Skeletal muscle cell (primary cell): ENCODE measurements at regions not wholly inside any gene's neighbourhood (a gene's known extent, or its start where the extent isn't known, plus 50 kb on each side); places are given as distances from the start of the nearest gene placed in this dataset.

Source experiments
- DNase-seq: peaks from one replicate; pipeline ENCODE4 v3.0.0-alpha.2; 2010; ENCODE audit warnings: low read depth
- H3K4me3 ChIP-seq: 2 replicates; pipeline ENCODE4 v1.5.1; 2011; ENCODE audit warnings: low read depth, mild to moderate bottlenecking, control low read depth, low read length, moderate library complexity

DNA sequence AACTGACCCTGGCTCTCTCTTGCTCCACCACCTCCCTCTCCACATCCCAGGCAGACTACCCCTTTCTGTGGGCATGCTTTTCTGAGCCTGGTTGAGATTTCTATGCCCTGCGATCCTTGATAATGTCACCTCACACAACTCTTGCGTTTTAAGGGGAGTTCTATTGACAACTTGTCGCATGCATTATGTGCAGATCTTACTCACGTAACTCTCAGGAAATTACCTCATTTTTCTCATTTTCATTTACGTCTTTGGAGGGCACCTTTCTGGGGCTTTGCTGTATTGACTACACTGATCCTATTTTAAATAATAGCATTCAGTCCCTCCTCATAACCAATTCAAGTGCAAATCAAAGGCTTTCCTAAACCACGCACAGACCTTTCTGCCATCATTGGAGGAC lies 140.4 kb upstream of the WWC1 start:
- H3K4me3 ChIP-seq, result no peak overlapping the region
- no peak for DNase-seq

DNA sequence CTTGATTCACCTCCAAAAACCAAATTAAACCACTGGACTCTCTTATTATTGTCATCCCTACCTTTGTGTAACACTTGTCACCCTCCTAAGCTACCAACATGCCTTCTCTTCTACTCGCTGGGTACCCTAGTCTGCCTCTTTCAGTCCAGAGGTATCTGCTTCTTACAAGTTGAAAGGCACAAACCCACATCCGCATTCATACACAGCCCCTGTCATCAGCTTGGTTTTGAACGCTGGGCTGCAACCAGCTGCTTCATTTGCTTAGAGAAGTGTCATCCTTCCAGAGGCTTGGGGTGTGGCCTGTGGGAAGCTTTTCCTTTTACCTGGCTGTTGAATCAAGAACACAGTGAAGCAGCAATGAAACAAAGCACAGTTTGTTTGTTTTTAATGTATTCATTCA lies 138.8 kb upstream of the WWC1 start:
- no peak for DNase-seq
- no peak overlapping the region for H3K4me3 ChIP-seq

DNA sequence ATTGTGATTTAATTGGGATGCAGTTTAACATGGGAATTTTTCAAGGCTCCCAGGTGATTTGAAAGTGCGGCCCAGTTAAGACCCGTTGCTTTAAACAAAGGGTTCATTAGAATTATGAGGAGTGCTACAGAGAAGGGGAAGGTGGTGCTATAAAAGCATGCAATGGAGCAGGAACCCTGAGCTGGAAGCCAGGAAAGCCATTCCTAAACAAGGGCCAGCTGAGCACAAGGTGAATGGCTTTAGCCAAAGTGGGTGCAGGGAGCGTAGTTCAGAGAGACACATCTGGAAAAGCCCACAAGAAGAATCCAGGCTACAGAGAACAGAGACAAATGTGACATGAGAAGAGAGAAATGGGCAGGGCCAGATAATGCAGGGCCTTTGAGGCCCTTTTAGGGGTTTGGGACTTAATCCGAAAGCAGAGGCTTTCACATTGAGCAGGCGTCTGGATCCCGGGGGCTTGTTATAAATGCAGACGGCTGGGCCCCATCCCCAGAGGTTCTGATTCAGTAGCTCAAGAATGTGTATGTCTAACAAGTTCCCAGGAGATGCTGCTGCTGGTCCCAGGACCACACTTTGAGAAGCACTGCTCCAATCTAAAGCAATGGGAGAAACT lies 138.1 kb upstream of the WWC1 start:
- no peak for DNase-seq
- H3K4me3 ChIP-seq, result no peak overlapping the region

DNA sequence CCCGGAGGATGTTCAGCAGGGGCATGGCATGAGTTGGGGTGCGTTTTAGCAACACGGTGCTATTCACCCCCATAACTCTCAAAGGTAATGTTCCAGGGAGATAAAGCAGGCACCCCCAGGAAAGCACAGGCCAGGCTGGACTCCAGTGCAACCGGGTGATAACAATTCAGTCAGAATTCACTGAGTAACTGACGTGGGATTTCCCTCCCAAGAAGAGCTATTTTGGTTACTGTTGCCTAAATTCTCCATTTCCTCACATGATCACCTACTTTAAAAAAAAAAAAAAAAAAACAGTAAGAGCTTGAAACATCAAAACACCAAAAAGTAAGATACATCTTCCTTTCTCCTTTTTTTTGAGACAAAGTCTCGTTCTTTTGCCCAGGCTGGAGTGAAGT lies 137.6 kb upstream of the WWC1 start:
- no peak for DNase-seq
- H3K4me3 ChIP-seq, result no peak overlapping the region

DNA sequence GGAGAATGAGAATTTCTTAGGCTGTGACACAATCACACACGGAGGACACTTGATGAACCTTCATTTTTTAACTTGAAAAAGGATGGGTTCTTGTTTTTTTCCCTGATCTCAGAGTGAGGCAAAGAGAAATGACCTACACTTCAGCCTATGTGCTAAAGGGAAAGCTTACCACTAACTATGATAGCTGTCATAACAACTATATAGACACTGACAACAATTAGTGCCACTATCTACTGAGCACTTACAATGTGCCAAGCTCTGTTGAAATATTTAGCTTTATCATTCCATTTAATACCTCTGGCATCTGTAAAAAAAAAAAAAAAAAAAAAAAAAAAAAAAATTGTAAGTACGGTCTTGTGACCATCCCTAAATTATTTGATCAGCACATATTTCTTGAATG lies 135.9 kb upstream of the WWC1 start:
- DNase-seq, result no peak
- no peak overlapping the region for H3K4me3 ChIP-seq

DNA sequence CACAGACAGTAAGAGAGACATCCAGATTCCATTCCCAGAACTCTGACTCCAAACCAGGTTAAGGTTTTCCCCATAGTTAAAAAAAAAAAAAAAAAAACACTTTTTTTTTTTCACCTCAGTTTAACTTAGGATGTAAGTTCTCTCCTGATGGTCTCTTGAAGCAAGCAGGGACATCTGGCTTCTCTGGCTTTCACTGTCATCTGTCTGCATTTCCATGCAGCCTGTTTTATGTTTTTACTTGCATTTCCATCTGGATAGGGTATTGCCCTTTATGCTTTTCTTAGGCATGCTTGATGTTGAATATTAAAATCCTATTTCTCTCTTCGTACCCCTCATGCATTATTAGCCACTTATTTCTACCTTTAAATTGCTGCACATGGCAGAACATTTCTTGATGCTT lies 135.3 kb upstream of the WWC1 start:
- H3K4me3 ChIP-seq, result no peak overlapping the region
- DNase-seq, result no peak

DNA sequence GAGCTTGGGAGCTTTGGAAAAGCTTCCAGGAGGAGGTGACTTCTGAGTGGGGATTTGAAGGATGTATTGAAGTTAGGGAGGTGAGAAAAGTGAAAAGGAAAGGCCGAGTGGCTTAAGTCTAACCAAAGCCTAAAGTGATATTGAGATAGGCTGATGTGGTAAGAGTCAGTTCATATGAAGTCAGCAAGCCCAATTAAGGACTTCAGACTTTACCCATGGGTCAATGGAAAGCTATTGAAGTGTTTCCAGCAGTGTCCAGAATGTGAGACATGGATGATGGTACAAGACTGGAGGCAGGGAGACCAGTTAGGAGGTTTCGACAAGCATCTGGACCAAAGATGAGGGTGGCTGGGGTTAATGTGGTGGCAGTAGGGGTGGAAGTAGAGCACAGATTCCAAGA lies 134.3 kb upstream of the WWC1 start:
- DNase-seq, result no peak
- no peak overlapping the region for H3K4me3 ChIP-seq

DNA sequence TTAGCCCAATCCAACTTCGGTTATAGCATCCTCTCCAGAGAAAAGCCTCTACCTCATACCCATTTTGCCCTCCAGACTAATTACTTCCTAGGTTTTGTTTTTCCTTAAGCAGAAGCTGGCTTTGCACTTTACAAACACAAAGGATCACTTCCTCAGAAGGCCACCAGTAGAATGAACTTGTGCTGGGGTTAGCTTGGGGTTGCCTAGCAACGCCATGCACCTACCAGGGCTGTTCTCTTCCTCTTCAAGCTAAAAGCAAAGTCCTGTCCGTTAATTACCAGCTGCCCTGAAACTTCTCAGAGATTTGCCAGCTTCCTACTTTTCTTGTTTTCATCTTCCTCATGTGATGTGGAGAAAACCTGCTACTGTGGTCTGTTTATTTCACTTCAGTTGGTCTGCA lies 132.0 kb upstream of the WWC1 start:
- no peak for DNase-seq
- no peak overlapping the region for H3K4me3 ChIP-seq

DNA sequence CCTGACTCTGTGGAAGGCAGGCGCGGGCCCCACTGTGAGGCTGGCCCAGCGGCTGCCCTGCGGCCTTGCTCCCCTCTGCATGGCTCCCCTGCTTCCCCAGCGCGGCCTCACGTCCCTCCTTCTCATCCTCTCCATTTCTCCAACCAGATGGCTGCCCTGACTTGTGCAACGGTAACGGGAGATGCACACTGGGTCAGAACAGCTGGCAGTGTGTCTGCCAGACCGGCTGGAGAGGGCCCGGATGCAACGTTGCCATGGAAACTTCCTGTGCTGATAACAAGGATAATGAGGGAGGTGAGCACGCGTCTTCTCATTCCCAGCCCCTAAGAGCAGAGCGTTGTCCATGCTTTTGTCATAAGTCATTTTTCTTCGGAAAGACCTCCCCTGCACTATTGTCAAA lies 129.0 kb upstream of the WWC1 start:
- no peak for DNase-seq
- no peak overlapping the region for H3K4me3 ChIP-seq

DNA sequence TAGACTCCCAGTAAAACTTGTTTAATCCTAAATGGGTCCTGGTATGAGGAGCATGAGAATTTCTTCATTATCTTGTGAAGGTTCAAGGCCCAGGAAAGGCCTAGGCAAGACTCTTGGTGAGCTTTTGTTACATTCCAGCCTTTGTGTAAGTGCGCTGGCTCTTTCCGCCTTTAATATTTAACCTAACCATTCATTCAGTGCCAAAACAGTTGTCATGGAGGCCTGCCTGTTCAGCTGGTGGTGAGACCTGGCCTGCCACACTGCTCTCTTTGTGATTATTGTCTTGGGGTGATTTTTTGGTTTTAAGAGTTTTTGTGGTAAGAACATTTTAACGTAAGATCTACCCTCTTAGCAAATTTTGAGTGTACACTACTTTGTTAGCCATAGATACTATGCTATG lies 127.5 kb upstream of the WWC1 start:
- H3K4me3 ChIP-seq, result no peak overlapping the region
- no peak for DNase-seq

DNA sequence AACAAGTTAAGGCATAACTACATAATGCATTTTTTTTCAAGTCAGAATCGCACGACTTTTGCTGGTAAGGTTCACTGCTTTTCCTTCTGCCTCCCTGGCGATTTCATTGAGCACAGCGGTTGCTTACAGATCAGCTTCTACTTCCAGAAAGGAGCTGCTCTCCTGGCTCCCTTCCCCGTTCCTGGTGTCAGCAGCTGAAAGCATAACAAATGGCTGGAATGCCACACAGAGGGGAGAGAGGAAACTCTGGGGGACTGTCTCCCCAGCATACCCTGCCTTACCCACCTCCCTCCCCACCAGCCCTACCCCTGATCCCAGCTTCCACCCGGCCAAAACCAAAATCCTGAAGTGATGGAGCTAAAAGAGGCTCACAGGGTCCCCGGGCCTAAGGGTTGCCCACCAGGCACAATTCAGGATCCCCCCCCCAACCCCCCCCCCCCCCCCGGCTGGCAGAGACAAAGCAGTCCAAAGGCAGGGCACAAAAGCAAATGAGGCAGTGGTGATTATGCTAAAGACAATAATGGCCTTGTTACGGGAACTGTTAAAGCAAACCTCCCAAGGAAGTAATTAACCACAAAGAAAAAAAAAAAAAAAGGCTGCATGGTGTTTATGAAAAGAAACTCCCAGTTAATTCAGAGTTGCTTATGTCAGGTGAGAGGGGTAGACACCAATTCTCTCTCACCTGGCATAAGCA lies 126.1 kb upstream of the WWC1 start:
- H3K4me3 ChIP-seq, result no peak overlapping the region
- DNase-seq, result no peak

DNA sequence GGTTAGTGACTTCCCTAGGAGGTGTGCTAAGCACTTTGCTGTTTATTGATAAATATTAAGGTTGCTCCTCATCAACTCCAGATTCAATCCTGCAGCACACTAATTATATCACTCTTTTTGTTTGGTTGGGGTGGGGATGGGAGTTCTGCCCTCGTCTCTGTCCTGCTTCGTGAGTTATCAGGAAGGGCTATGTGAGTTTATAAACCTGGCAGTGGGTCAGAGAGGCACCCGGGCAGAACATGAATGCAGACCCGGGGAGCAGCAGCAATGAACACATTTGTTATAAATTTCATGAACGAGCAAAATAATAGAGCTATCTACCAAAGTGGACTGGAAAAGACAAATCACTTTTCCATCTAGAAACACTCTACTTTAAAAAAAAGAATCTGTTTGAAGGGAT lies 125.5 kb upstream of the WWC1 start:
- no peak for DNase-seq
- H3K4me3 ChIP-seq, result no peak overlapping the region

DNA sequence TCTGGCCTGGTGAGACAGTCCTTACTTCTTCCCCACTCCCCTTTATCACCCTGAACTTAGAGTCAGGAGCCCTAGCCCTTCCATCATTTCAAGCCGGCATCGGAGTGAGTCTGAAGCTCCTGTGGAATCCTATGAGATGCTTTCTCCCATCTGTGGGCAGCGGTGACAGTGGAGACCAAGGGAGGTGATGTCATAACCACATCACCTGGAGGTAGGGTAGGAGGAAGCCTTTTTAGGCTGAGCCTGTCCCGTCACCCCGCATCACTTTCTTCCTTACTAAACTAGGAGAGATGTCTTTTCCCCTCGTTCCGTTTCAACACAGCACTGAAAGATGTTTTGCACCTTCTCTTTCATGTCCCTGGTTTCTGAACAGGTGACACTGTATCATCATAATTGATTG lies 124.1 kb upstream of the WWC1 start:
- no peak for DNase-seq

DNA sequence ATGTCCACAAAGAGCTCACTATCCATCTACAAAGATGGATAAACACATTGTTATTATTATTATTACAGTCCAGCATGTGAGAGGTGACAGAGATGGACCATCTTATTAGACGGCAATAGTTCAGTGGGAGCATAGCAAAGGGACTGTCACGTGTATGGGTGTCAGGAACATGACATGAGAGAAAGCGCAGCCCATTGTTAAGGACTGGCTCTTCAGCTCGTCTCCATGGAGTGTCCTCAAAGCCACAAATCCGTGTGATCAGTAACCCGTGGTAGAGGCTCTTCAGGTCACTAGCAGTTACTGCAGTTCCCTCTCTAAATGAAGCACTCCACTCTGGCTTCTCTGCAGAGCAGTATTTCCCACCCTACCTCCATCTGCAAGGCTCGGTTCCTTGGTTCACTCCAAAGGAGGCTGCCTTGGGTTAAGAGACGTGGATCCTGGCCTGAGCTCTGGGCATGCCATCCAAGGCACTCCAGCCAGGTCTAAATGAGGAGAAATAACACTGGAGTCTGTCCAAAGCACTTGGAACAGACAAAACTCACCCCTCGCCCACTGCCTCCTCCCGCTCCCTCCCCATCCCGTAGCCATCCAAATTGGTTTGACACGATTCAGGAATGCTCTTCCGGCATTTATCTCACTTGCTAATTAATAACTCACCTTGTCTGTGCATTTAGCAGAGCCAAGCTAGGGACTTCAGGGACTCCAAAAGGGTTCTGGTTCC lies 122.3 kb upstream of the WWC1 start:
- DNase-seq, result no peak
- H3K4me3 ChIP-seq, result no peak overlapping the region

More for the DNA sequence above, 124.1 kb upstream of the WWC1 start:
- no peak overlapping the region for H3K4me3 ChIP-seq

DNA sequence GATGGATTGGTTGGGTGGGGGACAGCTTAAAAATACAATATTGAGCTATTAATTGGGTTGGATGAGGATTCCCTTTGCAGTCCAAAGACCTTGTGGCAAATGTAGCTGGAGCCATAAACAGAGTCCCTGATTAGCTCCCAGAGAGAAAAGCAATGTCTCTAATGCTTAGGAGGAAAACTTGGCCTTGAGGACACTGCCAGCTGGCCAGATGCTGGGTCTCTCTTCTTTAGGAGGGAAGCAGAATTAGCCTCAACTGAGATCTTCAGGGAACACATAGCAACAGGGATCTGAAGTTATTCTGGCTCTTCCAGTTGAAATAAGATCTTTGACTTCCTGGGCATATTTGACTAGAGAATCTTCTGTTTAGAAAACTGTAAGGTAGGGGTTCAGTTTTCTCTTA lies 121.7 kb upstream of the WWC1 start:
- no peak overlapping the region for H3K4me3 ChIP-seq
- no peak for DNase-seq

DNA sequence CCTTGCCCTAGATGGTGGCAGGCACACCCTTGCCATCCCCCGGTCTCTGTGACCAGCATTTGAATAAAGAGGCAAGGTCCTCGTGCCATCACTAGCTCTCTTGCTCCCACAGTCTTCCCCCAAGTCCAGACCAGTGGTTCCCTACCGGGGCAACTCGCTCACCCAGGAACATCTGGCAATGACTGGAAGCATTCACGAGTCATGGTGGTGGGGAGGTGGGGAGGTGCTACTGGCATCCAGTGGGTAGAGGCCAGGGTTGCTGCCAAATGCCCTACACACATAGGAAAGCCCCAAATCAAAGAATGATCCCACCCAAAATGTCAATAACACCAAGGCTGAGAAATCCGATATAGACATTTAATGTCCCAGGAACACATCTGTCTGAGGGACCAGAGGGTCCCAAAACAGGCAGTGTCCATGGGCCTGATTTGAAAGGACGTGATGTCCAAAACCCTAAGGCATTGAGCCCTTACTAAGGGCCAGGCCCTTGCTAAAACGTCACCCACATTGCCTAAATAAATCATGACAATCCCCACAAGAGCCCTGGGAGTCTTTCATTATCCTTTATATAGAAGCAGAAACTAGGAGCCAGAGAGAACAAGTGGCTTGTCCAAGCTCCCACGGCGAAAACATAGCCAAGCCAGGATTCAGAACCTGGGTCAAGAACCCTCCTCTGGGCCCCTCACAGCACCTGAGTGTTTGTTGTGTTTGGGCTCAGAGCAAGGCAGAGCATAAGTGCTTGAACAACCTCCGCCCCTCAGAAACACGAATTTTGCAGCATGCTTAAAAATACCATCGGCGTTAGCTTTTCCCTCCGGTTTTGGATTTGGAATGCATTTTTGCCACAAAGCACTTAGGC lies 119.3 kb upstream of the WWC1 start:
- no peak for DNase-seq
- H3K4me3 ChIP-seq, result no peak overlapping the region

DNA sequence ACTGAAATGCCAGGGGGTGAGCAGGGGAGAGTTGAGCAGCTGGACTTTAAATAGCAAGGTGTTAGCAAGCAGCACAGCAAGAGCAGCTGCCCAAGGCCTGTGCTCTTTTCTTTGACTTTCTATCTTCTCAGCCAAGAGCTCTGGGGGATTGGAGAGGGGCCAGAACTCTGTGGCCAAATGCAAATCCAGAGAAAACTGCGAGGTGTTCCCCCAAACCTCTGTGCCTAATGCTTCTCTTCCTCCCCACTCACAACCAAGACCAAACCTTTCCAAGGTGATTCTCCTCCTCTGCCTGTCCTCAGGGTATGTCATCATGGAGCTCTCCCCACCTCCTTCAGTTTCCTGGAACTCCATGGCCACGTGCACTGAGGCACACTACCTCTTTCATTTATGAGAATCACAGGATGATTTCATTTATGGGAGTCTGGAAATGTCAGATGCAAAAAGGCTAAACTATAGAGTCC lies 118.7 kb upstream of the WWC1 start:
- no peak for DNase-seq
- no peak overlapping the region for H3K4me3 ChIP-seq

DNA sequence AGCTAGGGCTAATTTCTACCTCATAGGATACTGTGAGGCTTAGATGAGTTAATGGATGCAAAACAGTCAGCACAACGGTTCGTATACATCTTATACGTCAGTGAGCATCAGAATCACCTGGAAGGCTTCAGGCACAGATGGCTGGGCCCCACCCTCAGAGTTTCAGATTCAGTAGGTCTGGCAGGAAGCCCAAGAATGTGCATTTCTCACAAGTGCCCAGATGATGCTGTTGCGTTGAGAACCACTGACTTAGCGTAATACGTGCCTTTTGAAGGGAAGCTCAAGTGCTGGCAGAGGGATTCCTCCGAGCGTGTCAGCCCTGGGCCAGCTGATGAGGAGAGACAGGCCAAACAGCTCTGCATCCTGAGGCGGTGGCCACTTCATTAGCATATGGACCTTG lies 117.1 kb upstream of the WWC1 start:
- H3K4me3 ChIP-seq, result no peak overlapping the region
- no peak for DNase-seq

DNA sequence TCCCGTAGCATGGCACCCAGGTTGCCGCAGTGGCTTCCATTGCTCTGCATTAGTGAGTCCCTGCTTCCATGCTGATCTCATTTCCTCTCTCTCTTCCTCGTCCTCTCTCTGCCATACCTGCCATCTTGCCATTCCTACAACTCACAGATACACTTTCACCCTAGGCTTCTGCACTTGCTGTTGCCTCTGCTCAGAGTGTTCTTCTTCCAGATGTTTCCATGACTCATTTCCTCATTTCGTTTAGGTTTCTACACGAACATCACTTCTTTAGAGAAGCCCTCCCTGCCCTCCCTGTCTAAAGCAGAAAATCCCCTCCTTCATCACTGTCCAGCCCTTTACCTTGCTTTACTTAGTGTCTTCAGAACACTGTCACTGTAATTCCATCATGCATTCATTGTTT lies 115.2 kb upstream of the WWC1 start:
- no peak overlapping the region for H3K4me3 ChIP-seq
- DNase-seq, result no peak

DNA sequence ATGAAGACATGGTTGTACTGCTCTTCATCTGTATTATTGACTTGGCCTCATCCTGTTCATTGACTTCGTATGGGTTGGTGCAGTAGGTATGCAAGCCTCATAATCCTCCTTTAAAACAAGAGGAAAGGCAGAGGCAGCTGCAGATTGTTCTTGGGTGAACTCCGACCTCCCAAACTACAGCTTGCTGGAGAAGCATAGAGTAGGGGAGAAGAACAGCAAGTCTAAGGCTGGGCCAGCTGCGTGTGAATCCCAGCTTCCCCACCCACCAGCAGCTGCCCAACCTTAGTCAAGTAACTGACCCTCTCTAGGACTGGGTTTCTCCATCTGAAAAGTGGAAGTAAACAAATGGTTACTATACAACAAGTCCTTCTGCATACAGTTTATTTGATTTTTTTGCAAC lies 114.5 kb upstream of the WWC1 start:
- H3K4me3 ChIP-seq, result no peak overlapping the region
- DNase-seq, result no peak
